SK-N-SH (cell line): ENCODE measurements at regions not wholly inside any gene's neighbourhood (a gene's known extent, or its start where the extent isn't known, plus 50 kb on each side); places are given as distances from the start of the nearest gene placed in this dataset.

Source experiments
- CTCF ChIA-PET: fragments of 300-600, 350-600 bp; formaldehyde crosslinking; extraction: SDS; loops from one replicate; lab custom pipeline; 2021; lab: Yijun Ruan, JAX
- POLR2A ChIA-PET: fragments of 350-600 bp; sonication (Branson Sonifier 250); formaldehyde crosslinking; extraction: SDS; loops from one replicate; lab custom pipeline; 2020; ENCODE audit warnings: antibody characterized with exemption, inconsistent platforms; lab: Yijun Ruan, JAX
- DNase-seq: peaks from one replicate; pipeline ENCODE4 v3.0.0; 2012
- H2AFZ ChIP-seq: fragments of 200-600 bp; sonication (generic); 2 replicates; pipeline ENCODE4 v1.8.1; 2016; ENCODE audit warnings: antibody characterized with exemption, mild to moderate bottlenecking, low read depth
- H3F3A ChIP-seq: fragments of 200-600 bp; sonication (generic); replicated peaks from 2 replicates; pipeline ENCODE3; 2016; ENCODE audit warnings: antibody characterized with exemption, mild to moderate bottlenecking; ENCODE audit not compliant: insufficient read depth
- H3K27ac ChIP-seq, 2 experiments: fragments of 200-500 bp in 1 of 2; fragments of 200-600 bp in 1 of 2; sonication (Bioruptor generic) in 1 of 2; sonication (generic), shearing (Covaris generic) in 1 of 2; 2 replicates each; pipeline versions ENCODE4 v1.5.1 to v1.6.1; 2014 to 2016; ENCODE audit warnings: low read depth in 2 of 2, inconsistent platforms in 1 of 2, low read length in 1 of 2, mild to moderate bottlenecking in 1 of 2, mixed read lengths in 1 of 2
- H3K27me3 ChIP-seq: fragments of 200-600 bp; sonication (generic), shearing (Covaris generic); 2 replicates; pipeline ENCODE4 v1.6.1; 2016; ENCODE audit warnings: mixed run types; ENCODE audit not compliant: insufficient read depth
- H3K36me3 ChIP-seq, 2 experiments: fragments of 200-500 bp in 1 of 2; fragments of 200-600 bp in 1 of 2; sonication (Bioruptor generic) in 1 of 2; sonication (generic) in 1 of 2; replicated peaks in 1 of 2; 2 replicates each; pipeline versions ENCODE3 to v1.5.1; 2014 to 2016; ENCODE audit warnings: low read length in 1 of 2, mild to moderate bottlenecking in 1 of 2; ENCODE audit not compliant: insufficient read depth in 2 of 2, control insufficient read depth in 1 of 2
- H3K4me1 ChIP-seq, 2 experiments: fragments of 200-500 bp in 1 of 2; fragments of 200-600 bp in 1 of 2; sonication (Bioruptor generic) in 1 of 2; sonication (generic), shearing (Covaris generic) in 1 of 2; 2 replicates each; pipeline versions ENCODE4 v1.5.1 to v1.6.1; 2014 to 2016; ENCODE audit warnings: low read depth in 1 of 2, low read length in 1 of 2, mixed run types in 1 of 2; ENCODE audit not compliant: insufficient read depth in 2 of 2, control insufficient read depth in 1 of 2
- H3K4me2 ChIP-seq: fragments of 200-600 bp; sonication (generic), shearing (Covaris generic); 2 replicates; pipeline ENCODE4 v1.6.1; 2017; ENCODE audit warnings: mixed run types
- H3K4me3 ChIP-seq, 2 experiments: fragments of 200-500 bp in 1 of 2; fragments of 200-600 bp in 1 of 2; sonication (Bioruptor generic) in 1 of 2; sonication (generic), shearing (Covaris generic) in 1 of 2; 2 replicates each; pipeline versions ENCODE4 v1.5.1 to v1.8.1; 2014 to 2016; ENCODE audit warnings: low read depth in 2 of 2, inconsistent platforms in 1 of 2, low read length in 1 of 2, mild to moderate bottlenecking in 1 of 2, mixed read lengths in 1 of 2, moderate library complexity in 1 of 2
- H3K79me2 ChIP-seq: fragments of 200-600 bp; sonication (generic); 2 replicates; pipeline ENCODE4 v1.8.1; 2017; ENCODE audit warnings: mild to moderate bottlenecking; ENCODE audit not compliant: insufficient read depth
- H3K9ac ChIP-seq: fragments of 200-600 bp; sonication (generic); 2 replicates; pipeline ENCODE4 v1.6.1; 2017; ENCODE audit warnings: mixed run types
- H3K9me2 ChIP-seq: fragments of 200-600 bp; sonication (generic); 2 replicates; pipeline ENCODE4 v1.6.1; 2017; ENCODE audit warnings: mixed run types
- H3K9me3 ChIP-seq: fragments of 200-600 bp; sonication (generic); 2 replicates; pipeline ENCODE4 v1.6.1; 2017; ENCODE audit warnings: mixed run types, mild to moderate bottlenecking, moderate library complexity
- H4K20me1 ChIP-seq: fragments of 200-600 bp; sonication (generic); 2 replicates; pipeline ENCODE4 v1.6.1; 2017; ENCODE audit warnings: mild to moderate bottlenecking, mixed run types; ENCODE audit not compliant: insufficient read depth
- CHD2 ChIP-seq: fragments of 150-350 bp; IDR thresholded peaks from 2 replicates; pipeline ENCODE4 v1.6.1; 2018; ENCODE audit warnings: low read length; ENCODE audit not compliant: partially characterized antibody
- ELF1 ChIP-seq: IDR thresholded peaks from 2 replicates; pipeline ENCODE4 v1.4.0; 2012
- EP300 ChIP-seq, 2 experiments: IDR thresholded peaks; 2 replicates each; pipeline versions ENCODE4 v1.4.0 to v1.6.1; 2012; ENCODE audit warnings: borderline replicate concordance in 1 of 2, low read depth in 1 of 2, low read length in 1 of 2
- FOSL2 ChIP-seq: IDR thresholded peaks from 2 replicates; pipeline ENCODE4 v1.4.0; 2012; ENCODE audit warnings: low read depth, mild to moderate bottlenecking, moderate library complexity, borderline replicate concordance
- FOXM1 ChIP-seq: IDR thresholded peaks from 2 replicates; pipeline ENCODE4 v1.4.0; 2012; ENCODE audit warnings: low read depth, mild to moderate bottlenecking
- GABPA ChIP-seq: IDR thresholded peaks from 2 replicates; pipeline ENCODE4 v1.4.0; 2012; ENCODE audit warnings: low read depth, mild to moderate bottlenecking
- NFIC ChIP-seq: IDR thresholded peaks from 2 replicates; pipeline ENCODE4 v1.4.0; 2012; ENCODE audit warnings: borderline replicate concordance
- POLR2AphosphoS5 ChIP-seq: IDR thresholded peaks from 2 replicates; pipeline ENCODE4 v1.6.1; 2012; ENCODE audit warnings: low read depth, low read length
- RCOR1 ChIP-seq: fragments of 150-350 bp; IDR thresholded peaks from 2 replicates; pipeline ENCODE4 v1.6.1; 2017; ENCODE audit warnings: antibody characterized with exemption, low read length
- RFX5 ChIP-seq: IDR thresholded peaks from 2 replicates; pipeline ENCODE4 v1.6.1; 2012; ENCODE audit warnings: mild to moderate bottlenecking, improper control_type of control experiment, low read length
- RXRA ChIP-seq: IDR thresholded peaks from 2 replicates; pipeline ENCODE4 v1.4.0; 2012; ENCODE audit warnings: low read depth, mild to moderate bottlenecking, borderline replicate concordance
- SMC3 ChIP-seq: IDR thresholded peaks from 2 replicates; pipeline ENCODE4 v1.6.1; 2012; ENCODE audit warnings: low read depth, low read length, improper control_type of control experiment
- TEAD4 ChIP-seq: IDR thresholded peaks from 2 replicates; pipeline ENCODE4 v1.4.0; 2012; ENCODE audit warnings: mild to moderate bottlenecking, borderline replicate concordance; ENCODE audit not compliant: insufficient read depth
- YY1 ChIP-seq: IDR thresholded peaks from 2 replicates; pipeline ENCODE4 v1.4.0; 2012; ENCODE audit warnings: low read depth, mild to moderate bottlenecking
- WGBS: methylation state at CpG from one replicate; pipeline ENCODE4 v1.1.6; 2017; ENCODE audit warnings: low lambda C conversion rate; 5-methylcytosine and 5-hydroxymethylcytosine counted together
- TF ChIP-seq, protein P1 (sequence below): IDR thresholded peaks from 2 replicates; pipeline ENCODE4 v1.6.1; 2012; ENCODE audit warnings: mild to moderate bottlenecking, low read depth, low read length, moderate library complexity
- TF ChIP-seq, protein P2 (sequence below): fragments of 150-350 bp; IDR thresholded peaks from 2 replicates; pipeline ENCODE4 v1.6.1; 2017; ENCODE audit warnings: antibody characterized with exemption, low read length, low read depth, borderline replicate concordance
- TF ChIP-seq, protein P3 (sequence below): IDR thresholded peaks from 2 replicates; pipeline ENCODE4; 2012
- TF ChIP-seq, protein P4 (sequence below): IDR thresholded peaks from 2 replicates; pipeline ENCODE4 v1.4.0; 2012; ENCODE audit warnings: low read depth
- TF ChIP-seq, protein P5 (sequence below): fragments of 150-350 bp; IDR thresholded peaks from 2 replicates; pipeline ENCODE4 v1.6.1; 2016; ENCODE audit warnings: mild to moderate bottlenecking, low read depth, low read length

DNA sequence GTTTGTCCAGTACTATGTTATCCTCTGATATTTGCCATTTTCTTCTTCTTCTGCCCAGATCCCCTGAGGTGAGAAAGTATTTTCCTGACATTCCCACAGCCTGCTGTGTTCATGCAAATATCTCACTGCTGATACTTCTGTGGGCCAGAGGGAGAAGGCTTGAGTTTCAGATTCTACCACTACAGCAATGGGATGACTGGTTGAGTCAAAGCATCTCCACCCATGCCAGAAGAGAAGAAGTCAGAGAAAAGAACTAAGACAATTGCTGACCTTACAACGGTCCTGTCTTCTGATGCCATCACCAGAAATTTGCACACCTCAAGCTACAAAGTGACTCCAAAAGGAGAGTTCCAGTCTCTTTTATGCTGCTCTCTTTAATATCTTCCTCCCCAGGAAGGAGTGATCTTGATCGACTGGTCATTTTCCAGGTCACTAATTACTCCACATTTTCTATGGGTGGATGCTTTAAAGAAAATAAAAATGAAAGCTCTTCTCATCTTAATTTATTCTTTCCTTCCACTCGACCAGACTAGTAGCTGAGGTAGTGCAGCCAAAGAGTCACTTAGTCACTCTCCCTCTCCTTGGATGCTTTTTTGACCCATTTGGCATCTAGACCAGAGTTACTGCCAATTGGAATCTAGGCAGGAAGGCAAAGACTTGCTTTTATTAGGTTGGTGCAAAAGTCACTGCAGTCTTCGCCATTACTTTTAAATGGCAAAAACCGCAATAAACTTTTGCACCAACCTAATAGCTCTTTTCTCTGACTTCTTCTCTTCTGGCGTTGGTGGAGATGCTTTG, 195.1 kb downstream of the PTPRC start:
- no peaks in the 10 kb centered on the region for H3K79me2 ChIP-seq
- no peaks in the 10 kb centered on the region for H3K9me3 ChIP-seq
- DNase-seq, result no peak
- peaks cover 0 to 5% of the 10 kb centered on the region in 2 experiments for H3K36me3 ChIP-seq
- no peaks in the 10 kb centered on the region for H3F3A ChIP-seq
- no peak overlapping the region for H3K27ac ChIP-seq
- H2AFZ ChIP-seq, result no peak overlapping the region
- no peak overlapping the region for H3K9ac ChIP-seq
- no peak overlapping the region for H3K4me2 ChIP-seq
- no peaks in the 10 kb centered on the region for H3K9me2 ChIP-seq
- H3K27me3 ChIP-seq, result no peaks in the 10 kb centered on the region
- no peak for TF ChIP-seq RCOR1
- TF ChIP-seq, protein P1, sequence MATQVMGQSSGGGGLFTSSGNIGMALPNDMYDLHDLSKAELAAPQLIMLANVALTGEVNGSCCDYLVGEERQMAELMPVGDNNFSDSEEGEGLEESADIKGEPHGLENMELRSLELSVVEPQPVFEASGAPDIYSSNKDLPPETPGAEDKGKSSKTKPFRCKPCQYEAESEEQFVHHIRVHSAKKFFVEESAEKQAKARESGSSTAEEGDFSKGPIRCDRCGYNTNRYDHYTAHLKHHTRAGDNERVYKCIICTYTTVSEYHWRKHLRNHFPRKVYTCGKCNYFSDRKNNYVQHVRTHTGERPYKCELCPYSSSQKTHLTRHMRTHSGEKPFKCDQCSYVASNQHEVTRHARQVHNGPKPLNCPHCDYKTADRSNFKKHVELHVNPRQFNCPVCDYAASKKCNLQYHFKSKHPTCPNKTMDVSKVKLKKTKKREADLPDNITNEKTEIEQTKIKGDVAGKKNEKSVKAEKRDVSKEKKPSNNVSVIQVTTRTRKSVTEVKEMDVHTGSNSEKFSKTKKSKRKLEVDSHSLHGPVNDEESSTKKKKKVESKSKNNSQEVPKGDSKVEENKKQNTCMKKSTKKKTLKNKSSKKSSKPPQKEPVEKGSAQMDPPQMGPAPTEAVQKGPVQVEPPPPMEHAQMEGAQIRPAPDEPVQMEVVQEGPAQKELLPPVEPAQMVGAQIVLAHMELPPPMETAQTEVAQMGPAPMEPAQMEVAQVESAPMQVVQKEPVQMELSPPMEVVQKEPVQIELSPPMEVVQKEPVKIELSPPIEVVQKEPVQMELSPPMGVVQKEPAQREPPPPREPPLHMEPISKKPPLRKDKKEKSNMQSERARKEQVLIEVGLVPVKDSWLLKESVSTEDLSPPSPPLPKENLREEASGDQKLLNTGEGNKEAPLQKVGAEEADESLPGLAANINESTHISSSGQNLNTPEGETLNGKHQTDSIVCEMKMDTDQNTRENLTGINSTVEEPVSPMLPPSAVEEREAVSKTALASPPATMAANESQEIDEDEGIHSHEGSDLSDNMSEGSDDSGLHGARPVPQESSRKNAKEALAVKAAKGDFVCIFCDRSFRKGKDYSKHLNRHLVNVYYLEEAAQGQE, result no peak
- TF ChIP-seq TEAD4, result no peak
- no peak for TF ChIP-seq GABPA
- no peak for TF ChIP-seq FOXM1
- TF ChIP-seq, protein P2, sequence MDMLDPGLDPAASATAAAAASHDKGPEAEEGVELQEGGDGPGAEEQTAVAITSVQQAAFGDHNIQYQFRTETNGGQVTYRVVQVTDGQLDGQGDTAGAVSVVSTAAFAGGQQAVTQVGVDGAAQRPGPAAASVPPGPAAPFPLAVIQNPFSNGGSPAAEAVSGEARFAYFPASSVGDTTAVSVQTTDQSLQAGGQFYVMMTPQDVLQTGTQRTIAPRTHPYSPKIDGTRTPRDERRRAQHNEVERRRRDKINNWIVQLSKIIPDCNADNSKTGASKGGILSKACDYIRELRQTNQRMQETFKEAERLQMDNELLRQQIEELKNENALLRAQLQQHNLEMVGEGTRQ, result no peak
- TF ChIP-seq FOSL2, result no peak
- TF ChIP-seq, protein P3, sequence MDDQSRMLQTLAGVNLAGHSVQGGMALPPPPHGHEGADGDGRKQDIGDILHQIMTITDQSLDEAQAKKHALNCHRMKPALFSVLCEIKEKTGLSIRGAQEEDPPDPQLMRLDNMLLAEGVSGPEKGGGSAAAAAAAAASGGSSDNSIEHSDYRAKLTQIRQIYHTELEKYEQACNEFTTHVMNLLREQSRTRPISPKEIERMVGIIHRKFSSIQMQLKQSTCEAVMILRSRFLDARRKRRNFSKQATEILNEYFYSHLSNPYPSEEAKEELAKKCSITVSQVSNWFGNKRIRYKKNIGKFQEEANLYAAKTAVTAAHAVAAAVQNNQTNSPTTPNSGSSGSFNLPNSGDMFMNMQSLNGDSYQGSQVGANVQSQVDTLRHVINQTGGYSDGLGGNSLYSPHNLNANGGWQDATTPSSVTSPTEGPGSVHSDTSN, result no peak
- no peak for TF ChIP-seq SMC3
- no peak for TF ChIP-seq CHD2
- no peak for TF ChIP-seq YY1
- no peak for TF ChIP-seq RXRA
- TF ChIP-seq RFX5, result no peak
- TF ChIP-seq, protein P4, sequence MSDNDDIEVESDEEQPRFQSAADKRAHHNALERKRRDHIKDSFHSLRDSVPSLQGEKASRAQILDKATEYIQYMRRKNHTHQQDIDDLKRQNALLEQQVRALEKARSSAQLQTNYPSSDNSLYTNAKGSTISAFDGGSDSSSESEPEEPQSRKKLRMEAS, result no peak
- TF ChIP-seq NFIC, result no peak
- TF ChIP-seq EP300 (IDR thresholded peaks at IDR 0.05; ENCODE audit: borderline replicate concordance in 1 of 2, low read depth in 1 of 2, low read length in 1 of 2), result no peak
- TF ChIP-seq POLR2AphosphoS5, result no peak
- TF ChIP-seq ELF1, result no peak
- TF ChIP-seq, protein P5, sequence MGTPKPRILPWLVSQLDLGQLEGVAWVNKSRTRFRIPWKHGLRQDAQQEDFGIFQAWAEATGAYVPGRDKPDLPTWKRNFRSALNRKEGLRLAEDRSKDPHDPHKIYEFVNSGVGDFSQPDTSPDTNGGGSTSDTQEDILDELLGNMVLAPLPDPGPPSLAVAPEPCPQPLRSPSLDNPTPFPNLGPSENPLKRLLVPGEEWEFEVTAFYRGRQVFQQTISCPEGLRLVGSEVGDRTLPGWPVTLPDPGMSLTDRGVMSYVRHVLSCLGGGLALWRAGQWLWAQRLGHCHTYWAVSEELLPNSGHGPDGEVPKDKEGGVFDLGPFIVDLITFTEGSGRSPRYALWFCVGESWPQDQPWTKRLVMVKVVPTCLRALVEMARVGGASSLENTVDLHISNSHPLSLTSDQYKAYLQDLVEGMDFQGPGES, result no peak
- H3K4me3 ChIP-seq, result no peak overlapping the region
- 77% methylated on average over 6 of the region's 6 CpGs for WGBS
- POLR2A ChIA-PET, result no interaction called here
- CTCF ChIA-PET, result interaction anchor here (0.8 to 1.5 kb wide), 3 partner anchors 8 to 14 kb away, joined by 3 to 4 read pairs (median 3); no protein-coding TSS in a partner anchor
- H3K4me1 ChIP-seq, result peaks cover 0 to 6% of the 10 kb centered on the region in 2 experiments; a peak in 1 of 4 replicates
- H4K20me1 ChIP-seq, result no peaks in the 10 kb centered on the region
